IPS-NIHi7 (cell line): ENCODE measurements at regions not wholly inside any gene's neighbourhood (a gene's known extent, or its start where the extent isn't known, plus 50 kb on each side); places are given as distances from the start of the nearest gene placed in this dataset.

Source experiments
- DNase-seq: peaks from one replicate; pipeline ENCODE4 v3.0.0; 2012; ENCODE audit warnings: mixed read lengths; ENCODE audit errors: extremely low spot score

DNA sequence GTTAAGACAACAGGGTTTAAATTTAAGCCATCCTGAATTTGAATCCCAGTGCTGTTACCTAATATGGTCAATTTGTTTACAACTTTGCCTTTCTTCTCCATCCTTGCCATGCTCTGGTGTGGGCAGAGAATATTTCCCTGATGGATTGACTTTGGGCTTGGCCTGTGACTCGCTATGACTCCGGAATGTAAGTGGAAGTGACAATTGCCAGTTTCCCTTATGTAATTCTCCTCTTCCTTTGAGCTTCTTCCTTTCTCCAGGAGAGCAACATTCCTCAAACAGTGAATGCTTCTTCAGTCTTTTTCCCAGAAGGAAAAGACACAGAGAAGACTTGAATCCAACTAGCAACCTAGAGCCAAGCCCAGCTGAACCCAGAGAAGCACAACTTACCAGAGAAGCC lies 159.1 kb downstream of the LURAP1L start:
- DNase-seq: peak; percentile 24

DNA sequence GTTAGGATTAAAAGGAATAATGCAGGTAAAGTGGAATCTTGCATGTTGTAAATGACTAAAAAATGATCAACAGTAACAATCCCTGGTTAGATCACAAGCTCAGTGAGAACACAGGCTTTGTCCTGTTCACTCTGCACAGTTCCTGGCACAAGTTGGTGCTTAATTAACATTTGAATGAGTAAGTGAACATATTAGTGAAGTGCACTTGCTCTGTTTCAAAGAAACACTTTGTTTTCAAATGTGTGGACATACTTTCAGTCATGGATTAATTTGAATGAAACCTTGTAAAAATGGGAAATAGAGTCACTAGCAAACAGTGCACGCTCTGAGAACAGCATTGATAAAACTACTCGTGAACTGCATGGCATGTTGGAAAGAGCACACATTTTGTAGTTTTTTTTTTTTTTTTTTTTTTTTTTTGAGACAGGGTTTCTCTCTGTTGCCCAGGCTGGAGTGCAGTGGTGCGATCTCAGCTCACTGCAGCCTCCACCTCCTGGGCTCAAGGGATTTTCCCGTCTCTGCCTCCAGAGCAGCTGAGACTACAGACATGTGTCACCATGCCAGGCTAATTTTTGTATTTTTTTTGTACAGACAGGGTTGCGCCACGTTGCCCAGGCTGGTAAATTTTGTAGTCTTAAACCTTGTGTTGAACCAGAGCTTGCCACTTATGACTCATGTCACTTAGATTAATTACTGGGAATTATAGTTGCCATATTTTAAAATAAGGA lies 159.9 kb downstream of the LURAP1L start:
- DNase-seq: no peak

DNA sequence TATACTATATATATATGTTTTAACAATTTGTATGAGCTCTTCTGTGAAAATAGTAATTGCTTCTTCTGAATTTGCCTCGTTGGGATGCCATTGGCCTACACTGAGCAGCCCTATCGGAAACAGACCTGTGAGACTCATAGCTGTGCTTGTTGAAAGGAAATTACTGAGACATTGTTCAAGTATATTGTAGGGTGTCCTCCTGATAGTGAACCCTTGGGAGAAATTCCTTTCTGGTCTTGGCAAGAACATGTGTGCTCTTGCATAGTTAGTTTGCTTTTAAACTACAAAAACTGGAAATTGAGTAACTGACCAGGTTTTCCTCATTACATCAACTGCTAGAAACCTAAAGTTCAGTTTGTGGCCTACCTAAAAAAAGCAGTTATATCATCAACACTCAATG lies 160.9 kb downstream of the LURAP1L start:
- DNase-seq: no peak

DNA sequence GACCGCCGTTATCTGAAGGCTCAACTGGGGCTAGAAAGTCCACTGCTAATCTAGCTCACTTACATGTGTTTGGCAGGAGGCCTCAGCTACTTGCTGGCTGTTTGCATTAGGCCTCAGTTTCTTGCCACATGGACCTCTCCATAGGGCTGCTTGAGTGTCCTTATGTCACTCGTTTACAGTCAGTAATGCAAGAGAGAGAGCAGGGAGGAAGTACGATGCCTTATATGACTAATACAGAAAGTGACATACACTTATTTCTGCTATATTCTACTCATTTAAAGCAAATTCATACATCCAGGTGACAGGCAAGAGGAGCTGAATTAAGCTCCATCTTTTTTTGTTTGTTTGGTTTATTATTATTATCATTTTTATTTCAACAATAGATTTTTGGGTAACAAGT lies 179.6 kb downstream of the LURAP1L start:
- no peak for DNase-seq

DNA sequence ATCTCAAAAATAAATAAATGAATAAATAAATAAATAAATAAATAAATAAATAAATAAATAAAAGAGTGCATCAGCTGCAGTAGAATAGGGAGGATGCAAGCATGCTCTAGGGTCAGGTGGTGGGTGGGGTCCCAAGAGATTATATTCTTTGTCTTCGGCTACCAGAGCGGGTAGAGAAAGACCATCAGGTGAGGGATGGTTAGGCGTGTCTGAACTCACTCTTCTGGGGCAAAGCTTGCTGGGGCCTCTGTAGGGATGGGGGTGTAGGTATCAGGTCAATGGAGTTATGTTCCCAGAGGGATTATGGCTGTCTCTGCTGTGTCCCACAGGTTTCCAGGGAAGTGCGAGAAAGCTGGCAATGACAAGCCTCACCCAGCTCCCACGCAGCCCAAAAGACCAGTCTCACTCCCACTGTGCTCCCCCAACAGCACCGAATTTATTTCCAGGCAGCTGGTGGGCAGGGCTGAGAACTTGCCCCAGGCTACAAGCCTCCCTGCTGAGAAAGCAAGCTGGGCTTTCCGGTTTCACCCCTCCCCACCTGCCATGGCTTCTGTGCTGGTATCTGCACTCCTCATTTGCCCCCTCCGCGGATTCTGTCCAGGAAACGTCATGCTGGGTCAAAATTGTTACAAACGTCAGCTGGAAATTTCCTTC lies 180.8 kb downstream of the LURAP1L start:
- no peak for DNase-seq

DNA sequence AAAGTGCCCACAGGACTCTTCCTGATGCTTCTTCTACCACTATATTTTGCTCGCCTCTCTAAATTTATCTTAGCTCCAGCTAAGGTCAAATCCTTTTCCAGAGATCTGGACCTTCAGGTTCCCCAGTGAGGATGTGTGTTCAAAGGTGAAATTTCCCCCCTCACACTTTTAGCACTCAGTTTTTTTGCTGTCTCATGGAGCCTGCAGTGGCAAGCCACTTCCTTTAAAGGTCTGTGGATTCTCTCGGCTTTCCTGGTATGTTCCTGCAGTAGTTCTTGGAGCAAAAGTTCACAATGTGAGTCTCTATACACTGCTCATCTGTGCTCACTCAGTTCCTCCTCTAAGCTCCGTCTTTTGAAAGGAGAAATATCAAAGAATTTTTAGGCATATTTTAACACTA lies 181.4 kb downstream of the LURAP1L start:
- no peak for DNase-seq

DNA sequence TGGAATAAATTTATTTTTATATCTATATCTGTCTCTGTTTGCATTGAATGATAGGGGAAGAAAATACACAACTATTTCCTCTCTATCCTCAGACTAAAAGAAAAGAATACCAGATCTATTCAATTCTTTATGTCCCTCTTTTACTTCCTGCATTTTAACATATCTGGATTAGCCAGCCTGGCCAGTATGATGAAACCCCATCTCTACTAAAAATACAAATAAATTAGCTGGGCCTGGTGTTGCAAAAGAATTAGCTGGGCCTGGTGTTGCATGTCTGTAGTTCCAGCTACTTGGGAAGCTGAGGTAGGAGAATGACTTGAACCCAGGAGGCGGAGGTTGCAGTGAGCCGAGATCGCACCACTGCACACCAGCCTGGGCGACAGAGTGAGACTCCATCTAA lies 182.0 kb downstream of the LURAP1L start:
- no peak for DNase-seq

DNA sequence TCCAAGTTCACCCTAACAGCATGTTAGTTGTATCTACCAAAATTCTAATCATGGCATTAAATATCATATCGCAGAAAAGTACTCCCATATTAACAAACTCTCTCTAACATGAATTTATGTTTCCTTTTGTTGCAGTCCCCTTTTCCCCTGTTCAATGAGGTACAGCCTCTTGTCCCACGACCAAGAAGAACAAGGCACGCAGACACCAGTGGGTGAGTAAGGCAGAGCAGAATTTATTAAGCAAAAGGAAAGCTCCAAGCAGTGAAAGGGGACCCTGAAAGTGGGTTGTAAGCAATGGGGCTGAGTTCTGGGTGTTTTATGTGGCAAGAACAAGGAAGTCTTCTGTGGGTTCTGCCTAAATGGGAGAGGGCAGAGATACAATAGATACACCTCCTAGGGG lies 183.5 kb downstream of the LURAP1L start:
- DNase-seq: no peak

DNA sequence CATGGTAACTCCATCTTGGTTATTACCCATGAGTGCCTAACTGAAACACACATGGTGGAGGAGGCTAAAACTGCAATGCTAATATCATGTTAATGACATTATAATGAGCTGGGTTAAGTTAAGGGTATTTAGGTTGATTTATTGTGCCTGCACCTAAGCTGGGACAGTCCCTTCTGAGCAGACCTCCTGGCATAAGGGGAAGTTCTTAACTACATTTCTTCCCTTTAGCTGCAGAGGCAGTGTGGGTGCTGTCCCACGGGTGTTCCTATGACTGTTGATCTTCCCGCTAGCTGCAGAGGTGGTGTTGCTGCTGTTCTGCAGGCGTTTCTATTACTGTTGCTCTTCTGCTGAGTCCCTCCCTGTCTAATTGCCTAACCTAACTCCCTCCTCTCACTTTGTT lies 183.9 kb downstream of the LURAP1L start:
- no peak for DNase-seq

DNA sequence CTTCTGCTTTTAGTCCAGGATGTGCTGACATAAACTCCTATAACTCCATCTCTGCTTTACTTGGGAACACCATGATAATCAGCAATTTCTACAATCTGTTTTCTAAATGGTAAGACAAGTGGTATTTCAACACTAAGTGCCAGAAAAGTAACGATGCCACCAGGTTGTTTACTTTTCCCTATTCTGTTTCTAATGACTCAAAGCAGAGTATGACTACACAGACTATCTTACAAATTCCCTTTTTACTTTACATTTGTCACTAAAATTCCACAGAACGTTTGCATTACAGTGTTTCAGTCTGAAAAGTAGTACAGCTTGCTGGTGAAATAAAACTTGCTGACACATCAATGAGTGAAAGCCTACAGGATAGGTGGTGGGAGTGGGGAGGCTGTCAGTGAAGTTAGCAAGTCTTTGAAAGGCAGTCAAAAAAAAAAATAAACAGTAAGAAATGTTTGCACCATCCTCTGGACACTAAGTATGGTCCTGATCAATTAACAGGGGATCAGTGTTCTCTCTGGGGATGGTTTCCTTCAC lies 186.5 kb downstream of the LURAP1L start:
- DNase-seq: no peak

DNA sequence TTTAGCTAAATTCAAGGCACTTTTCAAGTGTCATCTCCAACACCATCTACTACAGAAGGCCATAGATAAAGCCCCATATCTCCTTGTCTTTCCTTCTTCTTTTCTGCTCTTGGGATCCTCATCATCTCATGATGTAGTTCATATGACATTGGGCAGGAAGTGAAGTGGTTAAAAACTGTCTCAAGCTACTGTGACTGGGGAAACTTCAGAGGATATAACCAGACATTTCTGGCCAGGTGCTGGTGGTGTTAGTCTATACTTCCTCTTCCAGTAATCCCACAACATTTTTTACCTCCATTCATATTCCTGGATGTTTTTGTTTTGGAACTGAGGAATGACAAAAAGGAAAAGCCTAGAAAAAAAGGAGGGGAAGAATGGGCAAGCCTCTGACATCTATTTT lies 188.7 kb downstream of the LURAP1L start:
- no peak for DNase-seq

DNA sequence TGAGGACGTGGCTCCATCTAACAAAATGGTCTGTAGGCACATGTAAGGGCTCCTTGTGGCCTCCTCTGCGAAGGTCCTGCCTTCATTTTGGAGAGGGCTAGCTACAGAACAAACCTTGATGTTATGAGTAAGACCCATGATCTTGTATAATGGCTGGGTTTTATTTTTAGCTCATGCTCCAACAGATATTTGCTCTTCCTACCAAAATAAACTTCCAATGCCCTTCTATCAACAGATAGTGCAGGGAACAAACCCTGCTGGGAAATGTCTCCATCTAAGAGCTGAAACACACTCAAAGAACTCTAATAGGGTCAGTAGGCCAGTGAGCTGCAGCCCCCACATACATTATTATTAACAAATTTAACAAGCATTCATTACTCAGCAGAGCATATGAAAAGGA lies 189.5 kb downstream of the LURAP1L start:
- DNase-seq: no peak

DNA sequence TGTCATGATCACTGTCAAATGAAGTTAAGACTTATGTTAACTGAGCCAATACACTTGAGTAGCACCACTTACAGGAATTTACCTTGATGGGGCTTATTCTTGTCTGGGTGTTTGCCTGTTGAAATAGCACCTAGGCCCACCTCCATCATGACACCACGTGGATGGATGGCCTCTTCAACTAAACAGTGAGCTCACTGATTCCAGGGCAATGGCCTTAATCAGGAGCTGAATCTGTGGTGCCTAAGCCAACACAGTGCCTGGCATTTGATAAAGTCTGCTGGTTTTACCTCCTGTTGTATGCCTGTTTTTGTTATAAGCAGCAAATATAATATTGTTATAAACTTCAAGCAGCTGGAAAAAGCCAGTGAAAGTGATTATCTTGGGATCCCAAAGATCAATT lies 190.5 kb downstream of the LURAP1L start:
- no peak for DNase-seq

DNA sequence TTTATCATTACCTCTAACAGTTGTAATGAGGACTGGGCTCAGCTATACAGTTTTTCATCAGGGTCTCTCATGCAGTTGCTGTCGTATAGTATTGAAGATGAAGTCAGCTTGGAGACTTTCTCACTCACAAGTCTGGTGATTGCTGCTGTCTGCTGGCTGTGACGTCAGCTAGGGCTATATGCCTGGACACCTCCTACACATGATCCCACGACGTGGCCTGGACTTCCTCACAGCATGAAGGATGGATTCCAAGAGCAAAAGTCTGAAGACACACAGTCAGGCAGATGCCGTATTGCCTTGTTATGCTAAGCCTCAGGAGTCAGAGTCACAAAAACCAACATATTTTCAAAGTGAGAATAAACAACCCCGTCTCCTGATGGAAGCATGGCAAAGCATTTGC lies 193.3 kb downstream of the LURAP1L start:
- DNase-seq: no peak

DNA sequence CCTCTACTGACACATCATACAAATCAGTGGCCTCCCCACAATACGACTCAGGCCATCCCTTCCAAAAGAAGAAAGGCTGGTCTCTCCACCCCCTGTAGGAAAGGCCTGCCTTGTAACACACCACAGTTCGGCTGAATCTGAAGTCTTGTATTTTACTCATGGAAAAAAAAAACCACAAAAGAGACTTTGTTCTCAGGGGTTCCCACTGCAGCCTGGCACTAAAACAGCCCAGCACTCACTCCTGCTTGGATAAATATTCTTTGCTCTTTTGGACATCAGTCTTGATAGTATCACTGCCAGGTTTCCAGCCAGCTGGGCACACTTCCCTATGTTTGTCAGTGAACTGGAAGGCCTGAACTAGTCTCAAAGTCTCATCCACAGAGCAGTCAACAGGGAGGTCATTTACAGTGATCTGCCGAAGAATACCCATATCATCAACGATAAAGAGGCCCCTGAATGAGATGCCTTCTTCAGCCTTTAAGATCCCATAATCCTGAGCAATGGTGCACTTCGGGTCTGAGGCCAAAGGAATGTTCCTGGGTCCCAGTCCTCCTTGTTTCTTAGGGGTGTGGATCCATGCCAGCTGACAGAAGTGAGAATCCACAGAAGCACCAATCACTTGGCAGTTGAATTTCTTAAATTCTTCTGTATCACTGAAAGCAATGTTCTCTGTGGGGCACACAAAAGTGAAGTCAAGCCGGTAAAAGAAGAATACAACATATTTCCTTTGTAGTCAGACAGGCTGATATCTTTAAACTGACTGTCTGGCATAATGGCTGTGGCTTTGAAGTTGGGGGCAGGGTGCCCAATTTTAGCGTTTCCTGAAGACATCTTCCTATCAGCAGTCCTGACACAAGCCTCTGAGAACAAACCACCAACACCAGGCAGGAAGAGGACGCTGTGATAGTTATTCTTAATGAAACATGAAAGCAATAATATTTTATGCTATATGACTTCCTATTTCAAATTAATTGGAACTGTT lies 198.1 kb downstream of the LURAP1L start:
- DNase-seq: no peak

DNA sequence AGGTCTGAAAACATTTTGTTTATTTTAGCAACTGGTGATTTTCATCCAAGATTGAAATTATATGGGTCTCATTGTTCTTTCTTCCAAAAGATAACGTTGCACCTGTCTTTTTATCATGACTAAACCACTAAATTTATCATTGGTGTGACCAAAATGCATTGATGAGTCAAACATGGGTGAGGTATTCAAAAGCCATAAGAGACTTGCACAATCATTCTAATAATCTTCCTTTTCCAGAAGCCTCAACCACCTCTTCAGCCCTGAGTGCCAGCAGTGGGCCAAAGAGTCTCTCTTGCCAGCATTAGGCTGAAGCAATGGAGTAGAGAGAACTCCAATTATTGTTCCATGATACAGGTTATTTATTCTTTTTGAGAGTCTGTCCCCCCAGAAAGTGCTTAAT lies 198.9 kb downstream of the LURAP1L start:
- no peak for DNase-seq

DNA sequence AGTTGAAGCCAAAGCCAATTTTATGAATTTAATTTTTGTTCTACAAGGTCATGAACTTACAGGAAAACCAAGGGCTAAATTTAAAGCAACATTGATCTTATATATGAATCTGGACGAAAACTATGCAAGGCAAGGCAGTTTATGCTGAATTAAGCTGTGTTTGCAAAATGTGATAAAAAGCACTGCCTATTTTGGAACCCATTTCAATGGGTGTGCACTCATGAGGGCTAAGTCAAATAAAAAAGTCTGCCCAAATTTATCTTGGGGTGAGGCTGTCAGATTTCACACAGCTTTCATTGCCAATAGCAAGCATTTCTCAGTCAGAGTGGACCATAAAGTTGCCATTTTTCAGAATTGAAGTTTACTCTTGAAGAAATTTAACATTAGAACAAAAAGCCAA lies 199.9 kb downstream of the LURAP1L start:
- no peak for DNase-seq

DNA sequence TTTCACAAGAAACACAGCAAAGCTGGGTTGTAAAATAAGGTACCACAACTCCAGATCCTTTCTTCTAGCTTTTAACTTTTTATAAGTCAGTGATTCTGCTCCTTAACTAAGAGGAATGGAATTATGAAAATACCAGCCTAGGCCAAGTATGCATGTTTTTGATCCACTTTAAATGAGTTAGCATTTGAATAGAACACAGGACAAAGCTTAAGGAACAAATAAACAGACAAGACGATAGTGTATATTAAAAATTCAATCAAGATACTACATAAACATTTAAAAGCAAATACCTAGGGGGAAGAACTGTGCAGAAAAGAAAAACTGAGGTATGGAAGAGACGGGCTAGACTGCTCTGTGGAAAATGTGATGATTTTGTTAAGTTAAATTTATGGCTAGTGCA lies 200.7 kb downstream of the LURAP1L start:
- no peak for DNase-seq

DNA sequence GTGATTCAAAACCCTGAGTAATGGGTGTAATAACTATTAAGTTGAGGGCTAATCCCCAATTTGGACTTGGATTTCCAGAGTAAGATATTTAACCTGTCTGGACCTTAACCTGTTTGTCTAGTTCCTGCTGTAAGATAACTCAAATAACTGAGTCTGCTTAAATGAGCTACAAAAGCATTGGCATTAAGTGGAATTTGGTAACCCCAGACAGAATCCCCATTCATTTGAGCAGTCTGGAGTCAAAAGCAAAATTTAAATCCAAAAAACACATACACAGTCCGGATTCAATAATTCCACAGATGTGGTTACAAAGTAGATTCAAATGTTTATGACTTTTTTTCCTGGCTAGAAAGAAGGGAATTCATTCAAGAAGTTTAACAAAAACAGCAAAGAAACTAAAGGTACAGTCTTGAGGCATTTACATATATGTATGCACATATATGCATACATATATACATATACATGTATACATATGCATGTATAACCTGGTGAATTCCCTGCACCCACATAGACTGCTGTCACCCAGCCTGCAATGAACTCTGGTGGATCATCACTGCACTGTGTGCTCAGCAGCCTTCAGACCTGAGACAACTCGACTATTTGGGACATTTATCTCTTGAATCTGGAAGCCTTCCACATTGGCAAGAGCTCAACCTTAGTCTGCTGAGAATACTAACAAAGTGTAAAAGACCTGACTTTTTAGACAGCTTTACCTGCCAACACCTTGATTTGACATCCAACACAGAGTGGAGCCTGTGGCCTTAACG lies 205.4 kb downstream of the LURAP1L start:
- DNase-seq: no peak

DNA sequence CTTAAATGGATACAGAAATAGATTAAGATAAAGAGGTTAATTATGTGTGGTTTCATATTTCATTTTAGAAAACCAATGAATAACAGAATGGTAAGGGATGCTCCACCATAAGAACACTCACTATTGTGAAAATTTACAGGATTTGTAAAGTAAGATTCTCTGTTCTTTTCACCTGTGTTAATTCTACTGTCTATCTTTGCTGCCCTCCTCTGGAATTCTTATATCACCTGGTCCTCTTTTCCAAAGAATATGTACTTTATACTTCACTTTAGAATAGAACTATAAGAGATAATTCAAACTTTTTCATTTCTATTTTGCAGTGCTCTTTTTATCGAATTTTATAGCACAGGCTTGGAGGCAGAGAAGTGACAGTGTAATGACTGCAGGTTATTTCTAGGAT lies 213.4 kb downstream of the LURAP1L start:
- DNase-seq: no peak

DNA sequence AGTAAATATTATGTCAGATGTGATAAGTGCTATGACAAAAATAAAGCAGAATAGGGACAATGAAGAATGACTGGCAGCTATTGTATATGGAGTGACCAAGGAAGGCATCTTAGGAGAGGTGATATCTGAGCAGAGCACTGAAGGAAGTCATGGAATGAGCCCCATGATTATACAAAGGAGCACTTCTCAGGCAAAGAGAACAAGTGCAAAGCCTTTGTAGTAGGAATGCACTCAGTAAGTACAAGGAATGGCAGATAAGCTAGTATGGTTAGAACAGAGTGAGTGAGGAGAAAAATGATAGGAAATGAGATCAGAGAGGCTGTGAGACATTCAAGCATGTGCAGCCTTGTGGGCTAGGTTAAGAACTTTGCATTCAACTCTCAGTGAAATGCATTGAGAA lies 214.8 kb downstream of the LURAP1L start:
- no peak for DNase-seq

DNA sequence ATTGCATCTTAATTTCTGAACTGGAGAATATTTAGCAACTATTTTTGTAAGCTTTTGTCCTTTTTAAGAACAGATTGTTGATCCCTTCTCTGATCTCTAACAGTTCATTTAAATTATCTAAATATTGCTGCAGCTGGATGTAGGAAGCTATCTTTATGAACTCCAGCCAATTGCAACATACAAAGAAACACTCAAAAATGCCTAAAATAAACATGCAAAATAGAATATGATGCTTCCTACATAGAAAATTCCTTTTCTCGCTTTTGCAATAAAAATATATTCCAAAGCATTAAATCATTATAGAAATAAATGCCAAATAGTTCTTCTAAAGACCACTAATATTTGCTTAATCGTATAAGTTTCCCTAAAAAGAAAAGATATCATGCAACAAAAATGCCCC lies 218.6 kb downstream of the LURAP1L start:
- no peak for DNase-seq
